Mesothelial cell of epicardium (in vitro differentiated cells): ENCODE measurements at regions not wholly inside any gene's neighbourhood (a gene's known extent, or its start where the extent isn't known, plus 50 kb on each side); places are given as distances from the start of the nearest gene placed in this dataset.

ENCODE experiments used
- DNase-seq, 2 experiments: peaks; one replicate each; pipeline ENCODE4 v3.0.0; 2021; ENCODE audit warnings: low spot score in 2 of 2; ENCODE audit not compliant: unreplicated experiment in 2 of 2
- H3K27ac Mint-ChIP-seq: 2 replicates; pipeline ENCODE4 v1.8.0; 2021; ENCODE audit warnings: mixed read lengths
- H3K27me3 Mint-ChIP-seq: 2 replicates; pipeline ENCODE4 v1.8.0; 2021; ENCODE audit warnings: low read depth, mixed read lengths
- H3K36me3 Mint-ChIP-seq: 2 replicates; pipeline ENCODE4 v1.8.0; 2021; ENCODE audit warnings: mixed read lengths
- H3K4me1 Mint-ChIP-seq: 2 replicates; pipeline ENCODE4 v1.8.0; 2021; ENCODE audit warnings: mixed read lengths
- H3K4me3 Mint-ChIP-seq: 2 replicates; pipeline ENCODE4 v1.8.0; 2021; ENCODE audit warnings: mild to moderate bottlenecking, moderate library complexity, mixed read lengths
- H3K9me3 Mint-ChIP-seq: 2 replicates; pipeline ENCODE4 v1.8.0; 2021; ENCODE audit warnings: mixed read lengths
- CTCF ChIP-seq: fragments of 200-600 bp; sonication (generic); IDR thresholded peaks from one replicate; pipeline ENCODE4 v1.5.0; 2021; ENCODE audit warnings: antibody characterized with exemption; ENCODE audit not compliant: unreplicated experiment

- Mint-ChIP-seq H3K27me3 (no peaks in the 10 kb centered on the region), H3K9me3 (peaks cover 43% of the 10 kb centered on the region), H3K27ac (no peak overlapping the region), H3K4me3 (no peak overlapping the region), H3K4me1 (no peaks in the 10 kb centered on the region), H3K36me3 (peaks cover 7% of the 10 kb centered on the region)
- DNase-seq, result no peak
- TF ChIP-seq CTCF, result no peak
Observed at GRCh38 chr6:81439417-81439816, 313.1 kb downstream of the TENT5A start.

- TF ChIP-seq CTCF, result no peak
- no peaks in the 10 kb centered on the region for H3K4me1 Mint-ChIP-seq
- peaks cover 46% of the 10 kb centered on the region for H3K9me3 Mint-ChIP-seq
- peaks cover 7% of the 10 kb centered on the region for H3K36me3 Mint-ChIP-seq
- no peak overlapping the region for H3K27ac Mint-ChIP-seq
- DNase-seq, result no peak
- no peaks in the 10 kb centered on the region for H3K27me3 Mint-ChIP-seq
- H3K4me3 Mint-ChIP-seq, result no peak overlapping the region
Observed at GRCh38 chr6:81436990-81437389, 315.5 kb downstream of the TENT5A start.

- Mint-ChIP-seq H3K36me3 (no peaks in the 10 kb centered on the region), H3K4me1 (no peaks in the 10 kb centered on the region), H3K27me3 (no peaks in the 10 kb centered on the region), H3K4me3 (no peak overlapping the region), H3K9me3 (no peaks in the 10 kb centered on the region), H3K27ac (no peak overlapping the region)
- no peak for TF ChIP-seq CTCF
- DNase-seq, result no peak
Observed at GRCh38 chr6:81413306-81413705, 339.2 kb downstream of the TENT5A start.

- peaks cover 2% of the 10 kb centered on the region for H3K36me3 Mint-ChIP-seq
- TF ChIP-seq CTCF, result no peak
- no peaks in the 10 kb centered on the region for H3K27me3 Mint-ChIP-seq
- no peak overlapping the region for H3K27ac Mint-ChIP-seq
- H3K4me1 Mint-ChIP-seq, result no peaks in the 10 kb centered on the region
- no peak overlapping the region for H3K4me3 Mint-ChIP-seq
- DNase-seq, result no peak
- peaks cover 7% of the 10 kb centered on the region for H3K9me3 Mint-ChIP-seq
Observed at GRCh38 chr6:81401970-81402690, 350.4 kb downstream of the TENT5A start.

GRCh38 chr6:81396916-81397315 is 355.6 kb downstream of the TENT5A start:
- H3K27ac Mint-ChIP-seq, result no peak overlapping the region
- H3K36me3 Mint-ChIP-seq, result peaks cover 2% of the 10 kb centered on the region
- no peak for DNase-seq
- no peak overlapping the region for H3K4me3 Mint-ChIP-seq
- no peaks in the 10 kb centered on the region for H3K4me1 Mint-ChIP-seq
- H3K27me3 Mint-ChIP-seq, result no peaks in the 10 kb centered on the region
- peaks cover 22% of the 10 kb centered on the region for H3K9me3 Mint-ChIP-seq
- no peak for TF ChIP-seq CTCF
